GM12865 (cell line): ENCODE measurements at regions not wholly inside any gene's neighbourhood (a gene's known extent, or its start where the extent isn't known, plus 50 kb on each side); places are given as distances from the start of the nearest gene placed in this dataset.

Source experiments
- DNase-seq: peaks from one replicate; pipeline ENCODE4 v3.0.0; 2010; ENCODE audit warnings: low read depth
- H3K4me3 ChIP-seq: 2 replicates; pipeline ENCODE4 v1.5.1; 2011; ENCODE audit warnings: mild to moderate bottlenecking, low read depth, low read length, control low read depth
- TF ChIP-seq, protein P1 (sequence below): IDR thresholded peaks from 2 replicates; pipeline ENCODE4 v1.5.1; 2011; ENCODE audit warnings: low read length, control low read depth, low read depth, inconsistent platforms; ENCODE audit not compliant: insufficient read depth; ENCODE audit errors: missing control alignments

DNA sequence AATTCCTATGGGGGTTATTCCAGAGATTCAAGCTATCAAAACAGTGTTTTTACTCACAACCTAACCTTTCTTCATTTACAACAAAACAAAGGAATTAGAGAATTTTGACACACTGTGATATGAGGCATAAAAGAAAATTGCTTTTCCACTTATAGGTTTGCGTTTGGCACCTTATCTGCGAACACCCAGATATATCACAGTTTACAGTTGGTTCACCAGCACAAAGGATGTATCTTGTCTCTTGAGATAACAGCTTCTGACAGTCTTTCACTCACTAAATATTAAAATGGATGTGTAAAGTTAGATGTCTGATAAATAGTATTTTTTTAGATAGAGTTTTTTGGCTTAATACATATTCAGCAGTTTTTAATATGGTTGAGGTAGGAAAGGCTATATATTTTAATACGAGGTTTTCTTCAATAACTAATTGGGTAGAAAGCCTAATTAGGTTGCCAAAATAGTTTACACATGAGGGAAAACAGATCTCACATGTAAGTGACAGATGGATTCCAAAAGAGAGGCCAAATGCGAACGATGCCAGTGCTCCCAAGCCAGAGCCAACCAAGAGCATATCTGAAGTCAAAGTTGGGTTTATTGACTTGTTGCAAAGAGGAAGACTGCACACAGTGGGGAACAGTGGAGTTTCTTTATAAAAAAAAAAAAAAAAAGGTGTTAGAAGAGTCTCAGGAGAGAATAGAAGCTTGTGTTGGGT lies 1495.2 kb downstream of the MAT2B start:
- DNase-seq, result no peak
- TF ChIP-seq, protein P1, sequence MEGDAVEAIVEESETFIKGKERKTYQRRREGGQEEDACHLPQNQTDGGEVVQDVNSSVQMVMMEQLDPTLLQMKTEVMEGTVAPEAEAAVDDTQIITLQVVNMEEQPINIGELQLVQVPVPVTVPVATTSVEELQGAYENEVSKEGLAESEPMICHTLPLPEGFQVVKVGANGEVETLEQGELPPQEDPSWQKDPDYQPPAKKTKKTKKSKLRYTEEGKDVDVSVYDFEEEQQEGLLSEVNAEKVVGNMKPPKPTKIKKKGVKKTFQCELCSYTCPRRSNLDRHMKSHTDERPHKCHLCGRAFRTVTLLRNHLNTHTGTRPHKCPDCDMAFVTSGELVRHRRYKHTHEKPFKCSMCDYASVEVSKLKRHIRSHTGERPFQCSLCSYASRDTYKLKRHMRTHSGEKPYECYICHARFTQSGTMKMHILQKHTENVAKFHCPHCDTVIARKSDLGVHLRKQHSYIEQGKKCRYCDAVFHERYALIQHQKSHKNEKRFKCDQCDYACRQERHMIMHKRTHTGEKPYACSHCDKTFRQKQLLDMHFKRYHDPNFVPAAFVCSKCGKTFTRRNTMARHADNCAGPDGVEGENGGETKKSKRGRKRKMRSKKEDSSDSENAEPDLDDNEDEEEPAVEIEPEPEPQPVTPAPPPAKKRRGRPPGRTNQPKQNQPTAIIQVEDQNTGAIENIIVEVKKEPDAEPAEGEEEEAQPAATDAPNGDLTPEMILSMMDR, result no peak
- H3K4me3 ChIP-seq, result no peak overlapping the region

DNA sequence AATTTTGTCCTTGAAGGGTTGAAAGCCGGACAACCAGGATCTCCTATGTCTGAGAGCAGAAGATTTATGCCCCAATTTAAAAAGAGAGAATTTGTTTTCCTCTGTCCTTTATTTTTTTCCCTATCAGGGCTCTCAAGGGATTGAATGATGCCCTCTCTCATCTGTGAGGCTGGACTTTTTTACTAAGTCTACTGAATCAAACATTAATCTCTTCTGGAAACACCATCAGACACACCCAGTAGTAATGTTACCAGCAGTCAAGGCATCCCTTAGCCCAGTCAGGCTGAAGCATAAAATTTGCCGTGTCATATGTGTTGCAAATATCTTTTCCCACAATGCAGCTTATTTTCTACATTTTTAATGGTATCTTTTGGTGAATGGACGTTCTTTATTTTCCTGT lies 1497.9 kb downstream of the MAT2B start:
- no peak overlapping the region for H3K4me3 ChIP-seq
- DNase-seq, result no peak
- TF ChIP-seq, protein P1, result no peak

DNA sequence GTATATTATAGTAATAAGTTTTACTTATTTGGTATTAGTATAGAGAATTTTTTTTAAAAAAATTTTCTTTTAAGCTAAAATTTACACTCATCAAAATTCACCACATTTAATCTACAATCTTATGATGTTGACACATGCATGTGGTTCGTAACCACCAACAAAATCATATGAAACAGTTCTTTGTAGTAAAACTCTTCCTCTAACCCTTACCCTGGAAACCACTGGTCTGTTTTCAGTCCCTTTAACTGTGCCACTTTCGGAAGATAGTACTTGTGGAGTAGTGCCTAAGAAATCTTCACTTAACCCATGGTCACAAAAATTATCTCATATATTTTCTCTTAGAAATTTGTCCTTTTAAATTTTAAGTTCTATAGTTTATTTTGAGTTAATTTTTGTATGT lies 1498.8 kb downstream of the MAT2B start:
- no peak overlapping the region for H3K4me3 ChIP-seq
- TF ChIP-seq, protein P1, result no peak
- DNase-seq, result no peak

DNA sequence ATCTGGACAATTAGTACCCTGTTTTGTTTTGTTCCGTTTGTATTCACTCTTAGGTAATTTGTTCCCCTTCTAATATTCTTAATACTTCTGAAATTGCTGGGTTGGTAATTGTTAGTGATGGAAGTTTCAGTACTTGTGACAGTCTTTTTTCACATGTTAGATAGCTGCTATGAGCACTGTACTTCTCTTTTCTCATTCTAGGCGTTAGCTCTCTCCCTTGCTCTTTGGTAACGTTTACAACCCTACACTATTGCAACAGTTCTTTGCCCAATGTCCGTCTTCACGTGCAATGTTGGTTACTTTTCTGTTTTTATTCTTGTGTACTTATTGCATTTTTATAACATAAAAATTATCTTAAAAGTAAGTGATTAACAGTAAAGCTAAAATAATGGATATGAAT lies 1509.0 kb downstream of the MAT2B start:
- no peak overlapping the region for H3K4me3 ChIP-seq
- TF ChIP-seq, protein P1, result no peak
- no peak for DNase-seq

DNA sequence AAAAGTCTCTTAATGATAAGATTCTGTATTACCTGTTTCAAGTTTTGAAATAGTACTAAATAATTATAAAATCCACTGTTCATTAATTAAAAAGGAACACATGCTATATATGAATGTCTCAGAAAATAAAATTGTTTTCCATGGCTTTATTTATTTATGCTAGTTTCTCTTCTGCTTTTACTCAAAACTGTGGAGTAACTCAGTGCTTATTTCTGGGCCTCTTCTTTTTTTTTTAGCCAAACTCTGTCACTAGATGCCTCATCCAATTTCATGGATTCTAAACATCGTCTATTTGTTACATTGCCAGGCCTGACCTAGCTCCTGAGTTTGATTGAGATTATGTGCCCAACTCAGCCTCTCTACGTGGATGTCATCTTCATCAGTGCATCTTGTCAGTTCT lies 1509.7 kb downstream of the MAT2B start:
- no peak for DNase-seq
- no peak overlapping the region for H3K4me3 ChIP-seq
- TF ChIP-seq, protein P1, result no peak

DNA sequence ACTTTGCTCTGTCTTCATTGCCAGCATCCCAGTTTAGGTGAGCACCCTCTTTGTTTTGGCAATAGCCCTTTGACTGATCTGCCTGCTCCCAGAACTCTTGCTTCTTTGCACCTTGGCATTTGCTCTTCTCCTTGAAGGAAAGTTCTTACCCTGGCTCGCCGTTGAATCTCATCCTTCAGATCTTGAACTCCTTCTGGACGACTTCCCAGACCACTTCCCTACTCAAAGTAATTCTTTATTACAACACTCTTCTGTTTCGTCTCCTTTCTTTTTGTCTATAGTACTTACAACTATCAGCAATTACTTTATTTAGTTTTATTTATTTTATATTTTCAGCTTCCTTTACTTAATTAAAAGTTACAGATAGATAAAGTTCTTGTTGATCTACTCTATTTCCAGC lies 1510.1 kb downstream of the MAT2B start:
- no peak overlapping the region for H3K4me3 ChIP-seq
- no peak for DNase-seq
- TF ChIP-seq, protein P1, result no peak

DNA sequence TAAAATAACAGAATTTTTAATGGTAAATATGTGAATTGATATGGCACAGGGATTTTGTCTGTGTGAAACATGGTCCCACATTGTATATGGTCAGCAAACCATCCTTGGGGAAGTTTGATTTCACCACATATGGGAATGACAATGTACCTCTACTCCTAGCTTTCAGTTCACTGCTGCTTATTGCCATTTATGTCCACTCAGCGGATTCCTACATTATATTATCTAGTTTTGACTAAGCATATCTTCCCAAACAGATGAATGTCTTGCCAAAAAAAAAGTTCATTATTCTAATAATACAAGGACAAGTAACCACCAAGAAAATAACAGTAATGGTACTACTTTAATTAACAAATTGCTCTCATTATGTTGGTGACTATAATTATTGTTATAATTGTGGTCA lies 1521.6 kb downstream of the MAT2B start:
- H3K4me3 ChIP-seq, result no peak overlapping the region
- no peak for DNase-seq
- TF ChIP-seq, protein P1, result no peak
